Lung (tissue), 11 donors: ENCODE measurements at regions not wholly inside any gene's neighbourhood (a gene's known extent, or its start where the extent isn't known, plus 50 kb on each side); places are given as distances from the start of the nearest gene placed in this dataset.

Experiments
- ATAC-seq: fragments of 200-7000 bp; cut with Tn5 transposase; one replicate; pipeline ENCODE4 v1.9.1; 2020; ENCODE audit warnings: moderate number of reproducible peaks; ENCODE audit not compliant: insufficient read depth, low FRiP score
- DNase-seq, 3 donors: peaks; one replicate each; pipeline ENCODE4 v3.0.0-alpha.2; 2013 to 2017
- H3K27ac ChIP-seq, 2 donors: one replicate each; pipeline ENCODE4 v1.5.1; 2013; ENCODE audit warnings: mild to moderate bottlenecking in 2 of 2, moderate library complexity in 2 of 2, control low read depth in 1 of 2, inconsistent platforms in 1 of 2, low read depth in 1 of 2, low read length in 1 of 2
- H3K27me3 ChIP-seq, 3 donors: one replicate each; pipeline ENCODE4 v1.5.1; 2013; ENCODE audit warnings: low read length in 2 of 3; ENCODE audit not compliant: control insufficient read depth in 3 of 3, insufficient read depth in 3 of 3
- H3K36me3 ChIP-seq, 4 donors: one replicate each; pipeline ENCODE4 v1.5.1; 2013; ENCODE audit warnings: low read length in 4 of 4, mild to moderate bottlenecking in 1 of 4, moderate library complexity in 1 of 4; ENCODE audit not compliant: control insufficient read depth in 4 of 4, insufficient read depth in 4 of 4
- H3K4me1 ChIP-seq, 5 donors: one replicate each; pipeline ENCODE4 v1.5.1; 2013; ENCODE audit warnings: low read length in 5 of 5, mild to moderate bottlenecking in 2 of 5, moderate library complexity in 1 of 5; ENCODE audit not compliant: control insufficient read depth in 5 of 5, insufficient read depth in 5 of 5
- H3K4me3 ChIP-seq: one replicate; pipeline ENCODE4 v1.5.1; 2013; ENCODE audit warnings: mild to moderate bottlenecking, control low read depth, moderate library complexity
- H3K9ac ChIP-seq, 2 donors: one replicate each; pipeline ENCODE4 v1.5.1; 2013; ENCODE audit warnings: low read length in 2 of 2, control low read depth in 1 of 2; ENCODE audit not compliant: insufficient read depth in 1 of 2
- H3K9me3 ChIP-seq, 4 donors: one replicate each; pipeline ENCODE4 v1.5.1; 2013; ENCODE audit warnings: low read length in 3 of 4, mild to moderate bottlenecking in 1 of 4, moderate library complexity in 1 of 4; ENCODE audit not compliant: control insufficient read depth in 4 of 4, insufficient read depth in 3 of 4
- CTCF ChIP-seq: IDR thresholded peaks from 2 replicates; pipeline ENCODE4 v1.5.1; 2012; ENCODE audit warnings: mild to moderate bottlenecking; ENCODE audit errors: control extremely low read depth, extremely low read depth
- WGBS, 2 donors: extraction: QIAGEN DNeasy Blood & Tissue Kit; methylation state at CpG; one replicate each; pipeline ENCODE4 v1.1.7; 2013; 5-methylcytosine and 5-hydroxymethylcytosine counted together
- donor health status: control.
- donor health status: control.
- donor health status: Bipolar disorder and iron deficiency.
- donor health status: healthy.
- donor health status: DM: yes; HTN: yes; CAD: no.

- peaks cover 0 to 35% (median 17%) of the 10 kb centered on the region in 4 donors for H3K36me3 ChIP-seq
- WGBS, 2 donors = 94 to 95% methylated on average over 12 of the region's 12 CpGs
- H3K9me3 ChIP-seq = no peaks in the 10 kb centered on the region
- no peaks in the 10 kb centered on the region for H3K27me3 ChIP-seq
- no peak overlapping the region for H3K27ac ChIP-seq
- H3K4me1 ChIP-seq = no peaks in the 10 kb centered on the region
- H3K9ac ChIP-seq = no peak overlapping the region
- ATAC-seq (no peak), DNase-seq (peak in 1 of 3 donors; percentile 19)
- TF ChIP-seq CTCF = no peak
- no peak overlapping the region for H3K4me3 ChIP-seq
These were observed 360.4 kb downstream of the SEC14L1 start for GRCh38 chr17:77501101-77501566.

GRCh38 chr17:77501751-77502625 is 361.2 kb downstream of the SEC14L1 start:
- no peak overlapping the region for H3K4me3 ChIP-seq
- WGBS, 2 donors = 90 to 95% methylated on average over 16 of the region's 16 CpGs
- no peaks in the 10 kb centered on the region for H3K9me3 ChIP-seq
- TF ChIP-seq CTCF = no peak
- ATAC-seq (no peak), DNase-seq (peak in 1 of 3 donors; percentile 5)
- peaks cover 0 to 30% (median 11%) of the 10 kb centered on the region in 4 donors for H3K36me3 ChIP-seq
- H3K27ac ChIP-seq = no peak overlapping the region
- H3K4me1 ChIP-seq = no peaks in the 10 kb centered on the region
- H3K9ac ChIP-seq = no peak overlapping the region
- no peaks in the 10 kb centered on the region for H3K27me3 ChIP-seq

GRCh38 chr17:77502626-77503292 is 362.0 kb downstream of the SEC14L1 start:
- TF ChIP-seq CTCF = no peak

More at GRCh38 chr17:77502626-77503292, 362.0 kb downstream of the SEC14L1 start:
- no peak for ATAC-seq
- peaks cover 0 to 24% (median 10%) of the 10 kb centered on the region in 4 donors for H3K36me3 ChIP-seq
- 90 to 91% methylated on average over 13 of the region's 13 CpGs for WGBS, 2 donors
- H3K4me3 ChIP-seq = no peak overlapping the region
- H3K9ac ChIP-seq = no peak overlapping the region
- no peak for DNase-seq
- H3K4me1 ChIP-seq = no peaks in the 10 kb centered on the region
- no peaks in the 10 kb centered on the region for H3K9me3 ChIP-seq
- H3K27me3 ChIP-seq = no peaks in the 10 kb centered on the region
- no peak overlapping the region for H3K27ac ChIP-seq
